ENCODE measurements at regions not wholly inside any gene's neighbourhood (a gene's known extent, or its start where the extent isn't known, plus 50 kb on each side); places are given as distances from the start of the nearest gene placed in this dataset.

DNA sequence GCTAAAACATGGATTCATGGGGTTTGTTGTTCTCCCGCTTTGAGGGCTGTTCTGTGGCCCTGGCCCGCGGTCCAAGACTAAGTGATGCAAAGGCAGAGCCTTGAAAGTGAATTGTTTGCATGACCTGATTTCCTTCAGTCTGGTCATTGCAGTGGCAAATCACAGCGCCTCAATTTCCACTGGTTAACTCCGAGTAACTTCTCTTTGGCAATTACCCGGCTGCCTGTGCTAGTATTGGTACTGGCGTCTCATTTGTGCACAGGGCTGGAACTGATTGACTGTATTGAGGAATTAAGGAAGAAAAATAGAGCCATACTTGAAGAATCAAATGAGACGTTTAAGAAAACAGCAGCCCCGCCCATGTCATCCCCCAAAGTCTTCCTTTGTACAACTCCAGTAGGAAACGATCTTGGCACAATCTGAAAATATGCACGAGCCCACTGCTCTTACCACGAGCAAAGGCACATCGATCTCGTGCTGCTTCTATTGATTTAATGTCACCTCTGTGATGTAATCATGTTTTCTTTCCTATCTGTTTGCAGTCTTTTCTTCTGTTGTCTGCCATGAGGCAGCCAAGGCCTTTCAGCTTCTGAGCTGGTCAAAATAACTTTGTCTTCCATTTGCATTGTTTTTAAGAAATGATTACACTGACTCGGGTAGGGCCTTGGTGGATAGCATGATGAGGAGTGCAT, 60.6 kb upstream of the SHH start:
- Histone ChIP-seq H3K9me2 (replicated peaks; ENCODE audit: insufficient read depth) (no peaks in the 10 kb centered on the region), H3K79me2 (no peaks in the 10 kb centered on the region), H3K4me1 (ENCODE audit: insufficient read depth) (peaks cover 2% of the 10 kb centered on the region), H3K27ac (no peak overlapping the region), H3K4me3 (no peak overlapping the region), H2AFZ (no peak overlapping the region), H3K4me2 (no peak overlapping the region), H3K9me3 (ENCODE audit: low read depth) (no peaks in the 10 kb centered on the region), H3K36me3 (replicated peaks; ENCODE audit: insufficient read depth, low read depth) (no peaks in the 10 kb centered on the region), H3K27me3 (no peaks in the 10 kb centered on the region), H4K20me1 (ENCODE audit: insufficient read depth, poor library complexity, severe bottlenecking) (no peaks in the 10 kb centered on the region)
- no peak for DNase-seq (ENCODE audit: low spot score)
- TF ChIP-seq EZH2 (IDR thresholded peaks at IDR 0.05; ENCODE audit: borderline replicate concordance): no peak
- no peak for TF ChIP-seq EZH2phosphoT487 (IDR thresholded peaks at IDR 0.05; ENCODE audit: low read depth, severe bottlenecking, unreplicated experiment)
- TF ChIP-seq, protein P1, sequence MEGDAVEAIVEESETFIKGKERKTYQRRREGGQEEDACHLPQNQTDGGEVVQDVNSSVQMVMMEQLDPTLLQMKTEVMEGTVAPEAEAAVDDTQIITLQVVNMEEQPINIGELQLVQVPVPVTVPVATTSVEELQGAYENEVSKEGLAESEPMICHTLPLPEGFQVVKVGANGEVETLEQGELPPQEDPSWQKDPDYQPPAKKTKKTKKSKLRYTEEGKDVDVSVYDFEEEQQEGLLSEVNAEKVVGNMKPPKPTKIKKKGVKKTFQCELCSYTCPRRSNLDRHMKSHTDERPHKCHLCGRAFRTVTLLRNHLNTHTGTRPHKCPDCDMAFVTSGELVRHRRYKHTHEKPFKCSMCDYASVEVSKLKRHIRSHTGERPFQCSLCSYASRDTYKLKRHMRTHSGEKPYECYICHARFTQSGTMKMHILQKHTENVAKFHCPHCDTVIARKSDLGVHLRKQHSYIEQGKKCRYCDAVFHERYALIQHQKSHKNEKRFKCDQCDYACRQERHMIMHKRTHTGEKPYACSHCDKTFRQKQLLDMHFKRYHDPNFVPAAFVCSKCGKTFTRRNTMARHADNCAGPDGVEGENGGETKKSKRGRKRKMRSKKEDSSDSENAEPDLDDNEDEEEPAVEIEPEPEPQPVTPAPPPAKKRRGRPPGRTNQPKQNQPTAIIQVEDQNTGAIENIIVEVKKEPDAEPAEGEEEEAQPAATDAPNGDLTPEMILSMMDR (IDR thresholded peaks at IDR 0.05; ENCODE audit: poor library complexity): no peak
- 81% methylated on average over 15 of the region's 15 CpGs for WGBS (ENCODE audit: low lambda C conversion rate, missing lambda C conversion rate)

DNA sequence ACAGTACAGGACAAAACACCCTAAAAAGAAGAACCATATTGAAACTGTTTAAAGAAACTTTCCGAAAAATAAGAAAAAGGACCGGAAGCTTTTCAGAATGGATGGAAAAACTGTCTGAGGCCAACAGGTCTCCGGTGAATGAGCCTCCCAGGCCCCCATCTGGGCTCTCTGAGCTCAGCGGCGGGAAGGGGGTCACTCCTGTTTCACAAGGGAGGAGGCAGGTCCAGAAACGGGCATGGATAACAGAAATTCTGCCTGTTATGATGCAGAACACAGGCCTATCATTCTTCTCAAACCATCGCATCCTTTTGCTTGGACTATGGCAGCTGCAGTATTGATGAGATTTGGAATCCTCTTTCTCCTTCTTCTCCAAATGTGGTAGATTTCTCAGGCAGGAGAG, 58.9 kb upstream of the SHH start:
- H3K4me2 ChIP-seq: no peak overlapping the region
- no peaks in the 10 kb centered on the region for H3K27me3 ChIP-seq
- no peak overlapping the region for H3K27ac ChIP-seq
- no peaks in the 10 kb centered on the region for H3K79me2 ChIP-seq
- no peaks in the 10 kb centered on the region for H3K9me3 ChIP-seq (ENCODE audit: low read depth)
- H3K36me3 ChIP-seq (replicated peaks; ENCODE audit: insufficient read depth, low read depth): no peaks in the 10 kb centered on the region
- no peak overlapping the region for H2AFZ ChIP-seq
- no peaks in the 10 kb centered on the region for H4K20me1 ChIP-seq (ENCODE audit: insufficient read depth, poor library complexity, severe bottlenecking)
- no peaks in the 10 kb centered on the region for H3K9me2 ChIP-seq (replicated peaks; ENCODE audit: insufficient read depth)
- no peak for DNase-seq (ENCODE audit: low spot score)
- TF ChIP-seq EZH2phosphoT487 (IDR thresholded peaks at IDR 0.05; ENCODE audit: low read depth, severe bottlenecking, unreplicated experiment) (no peak), EZH2 (IDR thresholded peaks at IDR 0.05; ENCODE audit: borderline replicate concordance) (no peak)
- TF ChIP-seq, protein P1 (IDR thresholded peaks at IDR 0.05; ENCODE audit: poor library complexity): no peak
- no peak overlapping the region for H3K4me3 ChIP-seq
- H3K4me1 ChIP-seq (ENCODE audit: insufficient read depth): peaks cover 10% of the 10 kb centered on the region
- WGBS (ENCODE audit: low lambda C conversion rate, missing lambda C conversion rate): 94% methylated on average over 7 of the region's 7 CpGs

DNA sequence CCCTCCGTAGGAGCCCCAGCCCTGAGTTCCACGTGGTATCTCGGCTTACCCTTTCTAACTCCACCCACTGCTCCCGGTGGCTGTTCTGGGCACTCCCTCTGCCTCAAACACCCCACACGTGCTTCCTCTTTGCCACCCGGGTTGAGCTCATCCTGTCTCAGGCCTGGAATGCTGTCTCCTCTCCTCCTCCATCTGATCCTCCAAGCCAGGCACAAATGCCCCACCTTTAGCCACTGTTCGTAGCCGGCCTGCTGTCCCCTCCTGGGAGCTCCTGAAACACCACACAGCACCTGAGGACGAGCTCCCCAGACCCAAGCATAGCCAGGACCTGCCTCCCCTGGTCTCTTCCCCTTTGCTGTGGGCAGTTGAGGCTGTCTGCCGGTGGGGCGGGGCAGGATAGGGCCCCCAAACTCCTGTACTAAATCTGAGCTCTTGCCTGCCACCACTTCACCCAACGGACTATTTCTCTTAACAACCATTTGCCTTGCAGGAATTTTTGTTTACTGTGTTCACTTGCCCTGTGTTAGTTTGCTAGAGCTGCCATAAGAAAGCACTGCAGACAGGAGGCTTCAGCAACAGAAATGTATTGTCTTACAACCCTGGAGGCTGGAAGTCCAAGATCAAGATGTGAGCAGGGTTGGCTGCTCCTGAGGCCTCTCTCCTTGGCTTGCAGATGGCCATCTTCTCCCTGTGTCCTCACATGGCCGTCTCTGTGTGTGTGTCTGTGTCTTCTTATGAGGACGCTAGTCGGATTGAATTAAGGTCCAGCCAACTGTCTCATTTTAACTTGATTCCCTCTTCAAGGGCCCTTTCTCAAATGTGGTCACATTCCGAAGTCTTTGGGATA, 58.3 kb upstream of the SHH start:
- H3K9me3 ChIP-seq (ENCODE audit: low read depth): no peaks in the 10 kb centered on the region
- H4K20me1 ChIP-seq (ENCODE audit: insufficient read depth, poor library complexity, severe bottlenecking): no peaks in the 10 kb centered on the region
- H2AFZ ChIP-seq: no peak overlapping the region
- H3K4me3 ChIP-seq: no peak overlapping the region
- H3K4me2 ChIP-seq: no peak overlapping the region
- H3K79me2 ChIP-seq: no peaks in the 10 kb centered on the region
- no peak for DNase-seq (ENCODE audit: low spot score)
- TF ChIP-seq EZH2phosphoT487 (IDR thresholded peaks at IDR 0.05; ENCODE audit: low read depth, severe bottlenecking, unreplicated experiment) (no peak), EZH2 (IDR thresholded peaks at IDR 0.05; ENCODE audit: borderline replicate concordance) (no peak)
- TF ChIP-seq, protein P1 (IDR thresholded peaks at IDR 0.05; ENCODE audit: poor library complexity): no peak
- peaks cover 10% of the 10 kb centered on the region for H3K4me1 ChIP-seq (ENCODE audit: insufficient read depth)
- no peak overlapping the region for H3K27ac ChIP-seq
- no peaks in the 10 kb centered on the region for H3K9me2 ChIP-seq (replicated peaks; ENCODE audit: insufficient read depth)
- WGBS (ENCODE audit: low lambda C conversion rate, missing lambda C conversion rate): 76% methylated on average over 16 of the region's 16 CpGs
- H3K36me3 ChIP-seq (replicated peaks; ENCODE audit: insufficient read depth, low read depth): no peaks in the 10 kb centered on the region
- no peaks in the 10 kb centered on the region for H3K27me3 ChIP-seq

Measured in hepatocyte (in vitro differentiated cells).